ENCODE measurements at regions not wholly inside any gene's neighbourhood (a gene's known extent, or its start where the extent isn't known, plus 50 kb on each side); places are given as distances from the start of the nearest gene placed in this dataset.

DNA sequence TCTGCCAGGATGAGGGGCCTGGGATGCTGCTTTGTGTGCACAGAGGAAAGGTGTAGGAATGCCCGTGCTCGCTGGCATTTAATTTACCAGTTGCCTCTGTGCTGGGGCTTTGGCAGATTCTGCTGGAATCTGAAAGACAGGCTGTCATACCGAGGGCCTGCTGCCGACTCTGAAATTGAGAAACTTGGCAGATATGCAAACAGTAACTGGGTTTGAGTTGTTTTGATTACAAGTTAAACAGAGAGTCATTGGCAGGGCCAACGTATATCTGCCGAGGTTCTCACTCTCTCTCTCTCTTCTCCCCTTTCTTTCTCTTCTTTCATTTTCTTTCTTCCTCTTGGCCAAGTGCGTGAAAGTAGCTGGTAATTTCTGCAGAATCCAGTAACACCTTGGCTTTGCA lies 618.7 kb downstream of the VRK1 start (continued):
- TF ChIP-seq ZBTB49 (tag by site-specific recombination; IDR thresholded peaks at IDR 0.05; ENCODE audit: low read depth) (no peak), ZNF776 (tag by site-specific recombination; IDR thresholded peaks at IDR 0.05; ENCODE audit: borderline replicate concordance) (no peak)

DNA sequence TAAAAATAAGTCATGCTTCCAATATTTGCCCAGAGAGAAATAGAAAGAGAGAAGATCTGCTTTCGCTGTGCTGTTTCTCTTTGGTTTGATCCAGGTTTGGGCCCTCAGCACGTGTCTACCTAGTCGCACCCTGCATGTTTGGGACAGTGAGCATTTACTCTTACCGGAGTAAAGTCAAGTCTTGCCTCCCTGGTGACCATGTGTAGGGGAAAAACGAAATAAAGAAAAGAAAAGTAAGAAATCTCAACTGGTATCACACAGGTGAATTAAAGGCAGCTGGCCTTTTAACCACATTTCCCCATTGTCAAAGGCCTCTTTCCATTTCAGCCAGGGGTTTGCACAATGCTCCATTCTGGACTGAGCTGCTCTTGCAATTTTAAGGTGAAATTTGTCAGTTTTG lies 619.4 kb downstream of the VRK1 start:
- Histone ChIP-seq H3K4me3 (ENCODE audit: low read depth, low read length) (no peak overlapping the region), H3K36me3 (ENCODE audit: control insufficient read depth in 2 of 2, insufficient read depth in 1 of 2, low read length in 2 of 2) (no peaks in the 10 kb centered on the region), H3K4me1 (ENCODE audit: control insufficient read depth, insufficient read depth, low read length) (no peaks in the 10 kb centered on the region), H3K9me3 (ENCODE audit: control insufficient read depth, insufficient read depth, low read depth, low read length) (no peaks in the 10 kb centered on the region), H3K27ac (ENCODE audit: extremely low read depth, low read depth, low read length) (no peak overlapping the region)
- ChIA-PET POLR2A (interaction anchor here (0.6 kb wide), 1 partner anchor 307 kb away, joined by 3 read pairs; no protein-coding TSS in a partner anchor), CTCF (no interaction called here)
- TF ChIP-seq ZNF2 (tag by site-specific recombination; IDR thresholded peaks at IDR 0.05) = no peak
- TF ChIP-seq, protein P1, sequence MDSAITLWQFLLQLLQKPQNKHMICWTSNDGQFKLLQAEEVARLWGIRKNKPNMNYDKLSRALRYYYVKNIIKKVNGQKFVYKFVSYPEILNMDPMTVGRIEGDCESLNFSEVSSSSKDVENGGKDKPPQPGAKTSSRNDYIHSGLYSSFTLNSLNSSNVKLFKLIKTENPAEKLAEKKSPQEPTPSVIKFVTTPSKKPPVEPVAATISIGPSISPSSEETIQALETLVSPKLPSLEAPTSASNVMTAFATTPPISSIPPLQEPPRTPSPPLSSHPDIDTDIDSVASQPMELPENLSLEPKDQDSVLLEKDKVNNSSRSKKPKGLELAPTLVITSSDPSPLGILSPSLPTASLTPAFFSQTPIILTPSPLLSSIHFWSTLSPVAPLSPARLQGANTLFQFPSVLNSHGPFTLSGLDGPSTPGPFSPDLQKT (IDR thresholded peaks at IDR 0.05; ENCODE audit: borderline replicate concordance, low read depth, low read length) = no peak
- no peak for TF ChIP-seq ZNF596 (tag by site-specific recombination; IDR thresholded peaks at IDR 0.05)
- no peak for TF ChIP-seq ZFP3 (tag by site-specific recombination; IDR thresholded peaks at IDR 0.05; ENCODE audit: low read depth)

- no peaks in the 10 kb centered on the region for H3K9me3 ChIP-seq (ENCODE audit: control insufficient read depth, insufficient read depth, low read depth, low read length)
- no peaks in the 10 kb centered on the region for H3K4me1 ChIP-seq (ENCODE audit: control insufficient read depth, insufficient read depth, low read length)
- ChIA-PET CTCF (no interaction called here), POLR2A (no interaction called here)
- no peaks in the 10 kb centered on the region for H3K36me3 ChIP-seq (ENCODE audit: control insufficient read depth in 2 of 2, insufficient read depth in 1 of 2, low read length in 2 of 2)
- no peak overlapping the region for H3K4me3 ChIP-seq (ENCODE audit: low read depth, low read length)
- TF ChIP-seq ZNF660 (tag by site-specific recombination; IDR thresholded peaks at IDR 0.05) = no peak
- TF ChIP-seq ZNF2 (tag by site-specific recombination; IDR thresholded peaks at IDR 0.05) = no peak
- no peak for TF ChIP-seq PRDM1 (tag by site-specific recombination; IDR thresholded peaks at IDR 0.05)
- TF ChIP-seq, protein P2, sequence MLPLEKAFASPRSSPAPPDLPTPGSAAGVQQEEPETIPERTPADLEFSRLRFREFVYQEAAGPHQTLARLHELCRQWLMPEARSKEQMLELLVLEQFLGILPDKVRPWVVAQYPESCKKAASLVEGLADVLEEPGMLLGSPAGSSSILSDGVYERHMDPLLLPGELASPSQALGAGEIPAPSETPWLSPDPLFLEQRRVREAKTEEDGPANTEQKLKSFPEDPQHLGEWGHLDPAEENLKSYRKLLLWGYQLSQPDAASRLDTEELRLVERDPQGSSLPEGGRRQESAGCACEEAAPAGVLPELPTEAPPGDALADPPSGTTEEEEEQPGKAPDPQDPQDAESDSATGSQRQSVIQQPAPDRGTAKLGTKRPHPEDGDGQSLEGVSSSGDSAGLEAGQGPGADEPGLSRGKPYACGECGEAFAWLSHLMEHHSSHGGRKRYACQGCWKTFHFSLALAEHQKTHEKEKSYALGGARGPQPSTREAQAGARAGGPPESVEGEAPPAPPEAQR (tag by site-specific recombination; IDR thresholded peaks at IDR 0.05) = no peak
- no peak for TF ChIP-seq ZNF324 (tag by site-specific recombination; IDR thresholded peaks at IDR 0.05)
- no peak for TF ChIP-seq ZNF202 (tag by site-specific recombination; IDR thresholded peaks at IDR 0.05; ENCODE audit: borderline replicate concordance)
- TF ChIP-seq, protein P3, sequence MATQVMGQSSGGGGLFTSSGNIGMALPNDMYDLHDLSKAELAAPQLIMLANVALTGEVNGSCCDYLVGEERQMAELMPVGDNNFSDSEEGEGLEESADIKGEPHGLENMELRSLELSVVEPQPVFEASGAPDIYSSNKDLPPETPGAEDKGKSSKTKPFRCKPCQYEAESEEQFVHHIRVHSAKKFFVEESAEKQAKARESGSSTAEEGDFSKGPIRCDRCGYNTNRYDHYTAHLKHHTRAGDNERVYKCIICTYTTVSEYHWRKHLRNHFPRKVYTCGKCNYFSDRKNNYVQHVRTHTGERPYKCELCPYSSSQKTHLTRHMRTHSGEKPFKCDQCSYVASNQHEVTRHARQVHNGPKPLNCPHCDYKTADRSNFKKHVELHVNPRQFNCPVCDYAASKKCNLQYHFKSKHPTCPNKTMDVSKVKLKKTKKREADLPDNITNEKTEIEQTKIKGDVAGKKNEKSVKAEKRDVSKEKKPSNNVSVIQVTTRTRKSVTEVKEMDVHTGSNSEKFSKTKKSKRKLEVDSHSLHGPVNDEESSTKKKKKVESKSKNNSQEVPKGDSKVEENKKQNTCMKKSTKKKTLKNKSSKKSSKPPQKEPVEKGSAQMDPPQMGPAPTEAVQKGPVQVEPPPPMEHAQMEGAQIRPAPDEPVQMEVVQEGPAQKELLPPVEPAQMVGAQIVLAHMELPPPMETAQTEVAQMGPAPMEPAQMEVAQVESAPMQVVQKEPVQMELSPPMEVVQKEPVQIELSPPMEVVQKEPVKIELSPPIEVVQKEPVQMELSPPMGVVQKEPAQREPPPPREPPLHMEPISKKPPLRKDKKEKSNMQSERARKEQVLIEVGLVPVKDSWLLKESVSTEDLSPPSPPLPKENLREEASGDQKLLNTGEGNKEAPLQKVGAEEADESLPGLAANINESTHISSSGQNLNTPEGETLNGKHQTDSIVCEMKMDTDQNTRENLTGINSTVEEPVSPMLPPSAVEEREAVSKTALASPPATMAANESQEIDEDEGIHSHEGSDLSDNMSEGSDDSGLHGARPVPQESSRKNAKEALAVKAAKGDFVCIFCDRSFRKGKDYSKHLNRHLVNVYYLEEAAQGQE (tag by site-specific recombination; IDR thresholded peaks at IDR 0.05) = no peak
- no peak for TF ChIP-seq ZBTB10 (tag by site-specific recombination; IDR thresholded peaks at IDR 0.05)
- no peak overlapping the region for H3K27ac ChIP-seq (ENCODE audit: extremely low read depth, low read depth, low read length)
Measured at GRCh38 chr14:97417331-97417730, 620.1 kb downstream of the VRK1 start.
